Mammary epithelial cell (primary cell): ENCODE measurements at regions not wholly inside any gene's neighbourhood (a gene's known extent, or its start where the extent isn't known, plus 50 kb on each side); places are given as distances from the start of the nearest gene placed in this dataset.

Source experiments
- EZH2 ChIP-seq: IDR thresholded peaks from 2 replicates; pipeline ENCODE4 v1.6.1; 2012; ENCODE audit warnings: low read length, inconsistent platforms, borderline replicate concordance
- TF ChIP-seq, protein P1 (sequence below), 2 donors: IDR thresholded peaks in 1 of 2; conservative IDR thresholded peaks in 1 of 2; 2 replicates each; pipeline ENCODE4 v1.5.1; 2011 to 2012; ENCODE audit warnings: inconsistent platforms in 2 of 2, low read length in 2 of 2, mild to moderate bottlenecking in 2 of 2, control low read depth in 1 of 2, low read depth in 1 of 2; ENCODE audit not compliant: insufficient read depth in 1 of 2; ENCODE audit errors: extremely low read depth in 1 of 2

DNA sequence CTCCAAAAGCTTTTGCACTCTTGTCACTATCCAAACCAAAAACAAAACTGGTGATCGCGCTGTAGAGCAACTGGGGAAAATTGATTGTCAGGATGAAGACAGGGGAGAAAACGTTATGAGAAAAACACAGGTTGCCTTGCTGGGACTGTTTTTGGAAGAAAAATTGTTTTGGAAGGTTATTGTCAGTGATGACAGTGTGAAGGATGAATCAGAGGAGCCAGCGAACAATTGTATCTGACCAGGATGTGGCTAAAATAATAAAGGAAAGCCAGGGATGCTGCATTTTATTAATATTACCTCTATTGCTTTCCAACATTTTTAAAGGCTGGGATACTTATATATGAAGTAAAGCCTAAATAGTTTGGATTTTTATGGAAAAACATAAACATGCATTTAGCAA is 334.0 kb downstream of the SPRY2 start:
- TF ChIP-seq, protein P1, sequence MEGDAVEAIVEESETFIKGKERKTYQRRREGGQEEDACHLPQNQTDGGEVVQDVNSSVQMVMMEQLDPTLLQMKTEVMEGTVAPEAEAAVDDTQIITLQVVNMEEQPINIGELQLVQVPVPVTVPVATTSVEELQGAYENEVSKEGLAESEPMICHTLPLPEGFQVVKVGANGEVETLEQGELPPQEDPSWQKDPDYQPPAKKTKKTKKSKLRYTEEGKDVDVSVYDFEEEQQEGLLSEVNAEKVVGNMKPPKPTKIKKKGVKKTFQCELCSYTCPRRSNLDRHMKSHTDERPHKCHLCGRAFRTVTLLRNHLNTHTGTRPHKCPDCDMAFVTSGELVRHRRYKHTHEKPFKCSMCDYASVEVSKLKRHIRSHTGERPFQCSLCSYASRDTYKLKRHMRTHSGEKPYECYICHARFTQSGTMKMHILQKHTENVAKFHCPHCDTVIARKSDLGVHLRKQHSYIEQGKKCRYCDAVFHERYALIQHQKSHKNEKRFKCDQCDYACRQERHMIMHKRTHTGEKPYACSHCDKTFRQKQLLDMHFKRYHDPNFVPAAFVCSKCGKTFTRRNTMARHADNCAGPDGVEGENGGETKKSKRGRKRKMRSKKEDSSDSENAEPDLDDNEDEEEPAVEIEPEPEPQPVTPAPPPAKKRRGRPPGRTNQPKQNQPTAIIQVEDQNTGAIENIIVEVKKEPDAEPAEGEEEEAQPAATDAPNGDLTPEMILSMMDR (conservative IDR thresholded peaks at IDR 0.05 in 1 of 2, IDR thresholded peaks at IDR 0.05 in 1 of 2; ENCODE audit: extremely low read depth in 1 of 2, insufficient read depth in 1 of 2, low read depth in 1 of 2, low read length in 2 of 2) = no peak
- no peak for TF ChIP-seq EZH2
